VCaP (cell line): ENCODE measurements at regions not wholly inside any gene's neighbourhood (a gene's known extent, or its start where the extent isn't known, plus 50 kb on each side); places are given as distances from the start of the nearest gene placed in this dataset.
"Not testable (repeated sequence)": the region's sequence is repeated elsewhere in the genome, so short reads cannot be mapped to it uniquely, and the experiment has no call there.

Experiments
- H3K27ac ChIP-seq: fragments of 450-650 bp; 2 replicates; pipeline ENCODE4 v1.5.1; 2017
- CTCF ChIP-seq: fragments of 450-650 bp; conservative IDR thresholded peaks from 2 replicates; pipeline ENCODE4 v1.5.1; 2017; ENCODE audit warnings: mild to moderate bottlenecking, moderate library complexity

GRCh38 chr18:78875778-78876650 lies 103.6 kb upstream of the SALL3 start:
- no peak overlapping the region for H3K27ac ChIP-seq
- peak; percentile 42 for TF ChIP-seq CTCF

- no peak for TF ChIP-seq CTCF
- H3K27ac ChIP-seq: no peak overlapping the region
These were observed 102.8 kb upstream of the SALL3 start for GRCh38 chr18:78876868-78877267.

- TF ChIP-seq CTCF: no peak
- no peak overlapping the region for H3K27ac ChIP-seq
These were observed 101.3 kb upstream of the SALL3 start for GRCh38 chr18:78878335-78878734.

GRCh38 chr18:78879072-78879883 lies 100.3 kb upstream of the SALL3 start:
- H3K27ac ChIP-seq: not testable (repeated sequence)
- peak; percentile 85 for TF ChIP-seq CTCF

GRCh38 chr18:78882585-78882984 lies 97.0 kb upstream of the SALL3 start:
- no peak for TF ChIP-seq CTCF
- no peak overlapping the region for H3K27ac ChIP-seq

GRCh38 chr18:78883501-78883900 lies 96.1 kb upstream of the SALL3 start:
- no peak for TF ChIP-seq CTCF
- no peak overlapping the region for H3K27ac ChIP-seq

GRCh38 chr18:78884502-78884901 lies 95.1 kb upstream of the SALL3 start:
- H3K27ac ChIP-seq: no peak overlapping the region
- peak; percentile 53 for TF ChIP-seq CTCF
